Coronary artery (tissue), 2 donors: ENCODE measurements at regions not wholly inside any gene's neighbourhood (a gene's known extent, or its start where the extent isn't known, plus 50 kb on each side); places are given as distances from the start of the nearest gene placed in this dataset.

Experiments used
- DNase-seq: peaks from one replicate; pipeline ENCODE4 v3.0.0-alpha.2; 2017; ENCODE audit warnings: low spot score
- H3K27ac ChIP-seq, 2 donors: fragments of 200-600 bp; sonication (generic); one replicate each; pipeline ENCODE4 v1.5.1; 2016 to 2019
- H3K4me3 ChIP-seq: fragments of 200-600 bp; sonication (generic); 2 replicates; pipeline ENCODE4 v1.5.1; 2016; ENCODE audit warnings: mild to moderate bottlenecking, moderate library complexity
- TF ChIP-seq, protein P1 (sequence below): fragments of 200-600 bp; sonication (generic); IDR thresholded peaks from one replicate; pipeline ENCODE4 v1.5.1; 2019; ENCODE audit warnings: antibody characterized with exemption

DNA sequence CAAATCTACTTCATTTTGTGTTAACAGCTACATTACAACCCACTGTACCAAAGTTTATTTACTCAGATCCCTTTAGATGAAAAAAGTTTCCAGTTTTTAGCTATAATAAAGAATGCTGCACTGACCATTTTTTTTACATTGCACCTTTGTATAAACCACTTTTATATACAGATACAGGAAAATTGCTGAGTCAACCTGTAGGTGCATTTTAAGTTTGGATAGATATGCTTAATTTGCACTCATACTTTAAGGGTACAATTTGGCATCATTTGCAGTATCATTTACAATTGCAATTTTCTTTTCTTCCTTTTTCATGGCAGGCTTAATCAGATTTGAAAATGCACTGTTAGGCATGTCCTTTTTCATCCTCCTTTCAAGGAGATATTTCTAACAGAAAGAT lies 257.8 kb upstream of the LMO3 start:
- Histone ChIP-seq H3K4me3 (no peak overlapping the region), H3K27ac (no peak overlapping the region)
- TF ChIP-seq, protein P1, sequence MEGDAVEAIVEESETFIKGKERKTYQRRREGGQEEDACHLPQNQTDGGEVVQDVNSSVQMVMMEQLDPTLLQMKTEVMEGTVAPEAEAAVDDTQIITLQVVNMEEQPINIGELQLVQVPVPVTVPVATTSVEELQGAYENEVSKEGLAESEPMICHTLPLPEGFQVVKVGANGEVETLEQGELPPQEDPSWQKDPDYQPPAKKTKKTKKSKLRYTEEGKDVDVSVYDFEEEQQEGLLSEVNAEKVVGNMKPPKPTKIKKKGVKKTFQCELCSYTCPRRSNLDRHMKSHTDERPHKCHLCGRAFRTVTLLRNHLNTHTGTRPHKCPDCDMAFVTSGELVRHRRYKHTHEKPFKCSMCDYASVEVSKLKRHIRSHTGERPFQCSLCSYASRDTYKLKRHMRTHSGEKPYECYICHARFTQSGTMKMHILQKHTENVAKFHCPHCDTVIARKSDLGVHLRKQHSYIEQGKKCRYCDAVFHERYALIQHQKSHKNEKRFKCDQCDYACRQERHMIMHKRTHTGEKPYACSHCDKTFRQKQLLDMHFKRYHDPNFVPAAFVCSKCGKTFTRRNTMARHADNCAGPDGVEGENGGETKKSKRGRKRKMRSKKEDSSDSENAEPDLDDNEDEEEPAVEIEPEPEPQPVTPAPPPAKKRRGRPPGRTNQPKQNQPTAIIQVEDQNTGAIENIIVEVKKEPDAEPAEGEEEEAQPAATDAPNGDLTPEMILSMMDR: no peak
- no peak for DNase-seq

DNA sequence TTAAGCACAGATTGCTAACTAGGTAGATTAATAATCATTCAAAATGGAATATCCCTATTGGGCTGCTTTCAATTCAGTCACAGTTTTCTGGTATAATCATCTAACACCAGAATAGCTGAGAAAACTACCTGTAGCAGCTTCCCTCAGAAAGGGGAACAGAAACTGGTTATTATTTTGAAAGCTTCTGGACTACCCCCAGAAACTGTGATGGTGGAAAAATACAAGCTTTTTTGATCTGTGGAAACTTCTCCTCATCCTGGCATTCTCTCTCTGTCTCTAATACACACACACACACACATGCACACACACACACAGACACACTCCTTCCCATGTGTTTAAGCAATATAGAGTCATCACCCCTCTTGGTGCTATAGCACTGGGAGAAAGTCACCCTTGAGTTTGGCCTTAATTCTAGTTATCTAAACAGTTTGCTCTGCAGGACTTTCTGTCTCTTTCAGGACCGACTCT lies 251.5 kb upstream of the LMO3 start:
- no peak for DNase-seq
- H3K27ac ChIP-seq: no peak overlapping the region
- TF ChIP-seq, protein P1: no peak
- no peak overlapping the region for H3K4me3 ChIP-seq

DNA sequence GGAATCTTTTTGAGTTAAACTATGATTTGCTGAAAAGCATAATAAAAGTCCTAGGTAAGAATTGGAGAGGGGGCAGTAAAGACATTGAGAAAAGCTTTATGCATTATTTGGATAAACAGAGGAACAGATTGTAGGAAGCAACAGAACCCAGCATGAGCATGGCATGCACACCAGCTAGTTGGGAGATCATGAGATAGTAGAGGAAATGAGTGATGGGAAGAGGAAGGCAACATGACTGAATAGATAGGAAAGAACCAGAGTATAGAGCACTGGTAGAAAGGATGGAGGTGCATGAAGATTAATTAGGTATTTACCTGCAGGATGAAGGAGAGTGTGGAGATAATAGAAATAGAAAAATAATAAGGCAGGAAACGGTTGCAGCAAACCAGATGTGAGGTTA lies 248.5 kb upstream of the LMO3 start:
- Histone ChIP-seq H3K4me3 (no peak overlapping the region), H3K27ac (no peak overlapping the region)
- no peak for DNase-seq
- TF ChIP-seq, protein P1: no peak

- H3K4me3 ChIP-seq: no peak overlapping the region
- no peak for DNase-seq
- H3K27ac ChIP-seq: no peak overlapping the region
- TF ChIP-seq, protein P1: no peak
Observed at GRCh38 chr12:16849473-16849872, 243.5 kb upstream of the LMO3 start.

DNA sequence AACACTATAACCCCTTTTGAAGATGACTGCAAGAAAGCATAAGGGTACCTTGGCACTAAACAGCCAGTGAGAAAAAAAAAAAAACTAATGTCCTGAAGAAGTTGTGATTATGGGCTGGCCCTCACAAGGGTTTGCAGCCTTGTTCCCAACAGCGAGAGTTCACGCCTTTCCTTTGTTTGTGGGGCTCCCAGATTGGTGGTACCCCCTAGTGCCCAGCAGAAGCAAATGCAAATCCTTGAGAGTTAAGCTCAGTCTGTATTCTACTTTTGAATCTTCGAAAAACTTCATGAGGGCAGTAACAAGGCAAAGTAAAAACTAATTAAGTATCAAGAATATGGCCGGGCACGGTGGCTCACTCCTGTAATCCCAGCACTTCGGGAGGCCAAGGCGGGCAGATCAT lies 238.9 kb upstream of the LMO3 start:
- no peak for DNase-seq
- no peak overlapping the region for H3K4me3 ChIP-seq
- TF ChIP-seq, protein P1: no peak
- no peak overlapping the region for H3K27ac ChIP-seq

DNA sequence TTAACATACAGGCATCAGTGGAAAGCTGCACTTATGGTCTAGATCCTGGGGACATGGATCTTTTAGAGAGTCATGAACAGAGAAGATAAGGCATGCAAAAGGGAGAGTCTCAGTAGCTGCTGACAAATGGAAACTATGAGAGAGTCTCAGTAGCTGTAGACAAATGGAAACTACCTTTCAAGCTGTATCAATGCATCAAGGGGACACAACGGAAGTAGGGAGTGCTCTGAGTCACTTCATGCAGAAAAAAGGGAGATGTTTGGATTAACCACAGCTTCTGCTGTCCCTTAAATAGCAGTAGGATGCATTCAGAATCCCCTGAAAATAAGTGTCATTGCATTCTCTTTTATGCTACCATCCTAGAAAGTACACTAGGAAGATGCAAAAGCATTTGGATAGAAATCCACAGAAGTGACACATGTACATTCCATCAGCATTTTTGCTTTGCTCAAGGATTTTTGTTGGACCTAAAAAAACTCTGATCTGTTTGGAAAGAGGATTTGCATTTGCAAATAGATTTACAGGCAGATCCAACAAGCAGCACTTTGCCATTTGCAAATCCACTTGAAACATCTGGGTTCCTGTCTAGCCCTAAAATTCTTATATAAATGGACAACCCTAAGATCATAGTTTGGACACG lies 227.5 kb upstream of the LMO3 start:
- no peak overlapping the region for H3K4me3 ChIP-seq
- H3K27ac ChIP-seq: no peak overlapping the region
- TF ChIP-seq, protein P1: no peak
- DNase-seq: no peak

DNA sequence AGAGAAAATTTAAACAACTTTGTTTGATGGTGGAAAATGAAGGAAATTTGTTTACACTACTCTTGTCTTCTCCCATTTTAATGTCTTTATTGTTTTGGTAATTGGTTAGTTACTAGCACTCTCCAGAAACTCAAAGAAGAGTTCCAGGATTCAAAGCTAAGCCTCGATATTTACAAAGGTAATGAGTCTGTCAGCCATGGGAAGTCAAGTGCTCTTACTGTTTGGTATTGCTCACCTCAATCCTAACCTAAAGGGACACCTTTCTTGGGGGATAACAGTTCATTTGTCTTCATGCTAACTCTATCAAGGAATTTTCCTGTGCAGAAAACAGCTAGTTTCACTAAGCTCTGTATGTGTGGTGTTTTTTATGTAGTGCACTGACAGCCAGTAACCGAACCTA lies 222.9 kb upstream of the LMO3 start:
- Histone ChIP-seq H3K27ac (no peak overlapping the region), H3K4me3 (no peak overlapping the region)
- DNase-seq: no peak
- TF ChIP-seq, protein P1: no peak
